K562 (cell line): ENCODE measurements at regions not wholly inside any gene's neighbourhood (a gene's known extent, or its start where the extent isn't known, plus 50 kb on each side); places are given as distances from the start of the nearest gene placed in this dataset.

Source experiments
- NR2C1 ChIP-seq, 2 experiments: fragments of 450-650 bp; IDR thresholded peaks; 2 replicates each; pipeline ENCODE4 v1.6.1; 2017; ENCODE audit warnings: mild to moderate bottlenecking in 2 of 2, antibody characterized with exemption in 1 of 2, inconsistent platforms in 1 of 2, missing compliant biosample characterization in 1 of 2, missing genetic modification characterization in 1 of 2
- TF ChIP-seq, protein P1 (sequence below): fragments of 200-600 bp; sonication (generic); IDR thresholded peaks from one replicate; pipeline ENCODE4 v1.6.1; 2012; ENCODE audit warnings: mild to moderate bottlenecking, low read depth, low read length, inconsistent platforms

DNA sequence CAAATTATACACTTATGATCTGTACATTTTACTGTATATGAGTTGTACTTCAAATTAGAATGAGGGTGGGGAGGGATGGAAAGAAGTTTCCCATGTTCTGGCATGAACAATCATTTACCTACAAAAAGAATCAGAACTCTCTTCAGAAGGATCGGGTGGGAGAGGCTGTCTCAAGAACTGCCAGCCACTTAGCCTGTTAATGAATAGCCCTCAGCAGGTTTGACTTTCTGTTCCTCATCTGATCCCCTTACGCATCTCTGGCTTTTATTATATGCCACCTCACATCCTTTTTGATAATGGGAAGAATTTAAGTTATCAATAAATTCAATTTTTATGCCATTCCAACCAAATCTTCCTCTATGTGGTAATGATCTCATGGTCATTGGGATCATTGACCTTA lies 168.3 kb upstream of the TGFBR2 start (continued):
- TF ChIP-seq, protein P1, sequence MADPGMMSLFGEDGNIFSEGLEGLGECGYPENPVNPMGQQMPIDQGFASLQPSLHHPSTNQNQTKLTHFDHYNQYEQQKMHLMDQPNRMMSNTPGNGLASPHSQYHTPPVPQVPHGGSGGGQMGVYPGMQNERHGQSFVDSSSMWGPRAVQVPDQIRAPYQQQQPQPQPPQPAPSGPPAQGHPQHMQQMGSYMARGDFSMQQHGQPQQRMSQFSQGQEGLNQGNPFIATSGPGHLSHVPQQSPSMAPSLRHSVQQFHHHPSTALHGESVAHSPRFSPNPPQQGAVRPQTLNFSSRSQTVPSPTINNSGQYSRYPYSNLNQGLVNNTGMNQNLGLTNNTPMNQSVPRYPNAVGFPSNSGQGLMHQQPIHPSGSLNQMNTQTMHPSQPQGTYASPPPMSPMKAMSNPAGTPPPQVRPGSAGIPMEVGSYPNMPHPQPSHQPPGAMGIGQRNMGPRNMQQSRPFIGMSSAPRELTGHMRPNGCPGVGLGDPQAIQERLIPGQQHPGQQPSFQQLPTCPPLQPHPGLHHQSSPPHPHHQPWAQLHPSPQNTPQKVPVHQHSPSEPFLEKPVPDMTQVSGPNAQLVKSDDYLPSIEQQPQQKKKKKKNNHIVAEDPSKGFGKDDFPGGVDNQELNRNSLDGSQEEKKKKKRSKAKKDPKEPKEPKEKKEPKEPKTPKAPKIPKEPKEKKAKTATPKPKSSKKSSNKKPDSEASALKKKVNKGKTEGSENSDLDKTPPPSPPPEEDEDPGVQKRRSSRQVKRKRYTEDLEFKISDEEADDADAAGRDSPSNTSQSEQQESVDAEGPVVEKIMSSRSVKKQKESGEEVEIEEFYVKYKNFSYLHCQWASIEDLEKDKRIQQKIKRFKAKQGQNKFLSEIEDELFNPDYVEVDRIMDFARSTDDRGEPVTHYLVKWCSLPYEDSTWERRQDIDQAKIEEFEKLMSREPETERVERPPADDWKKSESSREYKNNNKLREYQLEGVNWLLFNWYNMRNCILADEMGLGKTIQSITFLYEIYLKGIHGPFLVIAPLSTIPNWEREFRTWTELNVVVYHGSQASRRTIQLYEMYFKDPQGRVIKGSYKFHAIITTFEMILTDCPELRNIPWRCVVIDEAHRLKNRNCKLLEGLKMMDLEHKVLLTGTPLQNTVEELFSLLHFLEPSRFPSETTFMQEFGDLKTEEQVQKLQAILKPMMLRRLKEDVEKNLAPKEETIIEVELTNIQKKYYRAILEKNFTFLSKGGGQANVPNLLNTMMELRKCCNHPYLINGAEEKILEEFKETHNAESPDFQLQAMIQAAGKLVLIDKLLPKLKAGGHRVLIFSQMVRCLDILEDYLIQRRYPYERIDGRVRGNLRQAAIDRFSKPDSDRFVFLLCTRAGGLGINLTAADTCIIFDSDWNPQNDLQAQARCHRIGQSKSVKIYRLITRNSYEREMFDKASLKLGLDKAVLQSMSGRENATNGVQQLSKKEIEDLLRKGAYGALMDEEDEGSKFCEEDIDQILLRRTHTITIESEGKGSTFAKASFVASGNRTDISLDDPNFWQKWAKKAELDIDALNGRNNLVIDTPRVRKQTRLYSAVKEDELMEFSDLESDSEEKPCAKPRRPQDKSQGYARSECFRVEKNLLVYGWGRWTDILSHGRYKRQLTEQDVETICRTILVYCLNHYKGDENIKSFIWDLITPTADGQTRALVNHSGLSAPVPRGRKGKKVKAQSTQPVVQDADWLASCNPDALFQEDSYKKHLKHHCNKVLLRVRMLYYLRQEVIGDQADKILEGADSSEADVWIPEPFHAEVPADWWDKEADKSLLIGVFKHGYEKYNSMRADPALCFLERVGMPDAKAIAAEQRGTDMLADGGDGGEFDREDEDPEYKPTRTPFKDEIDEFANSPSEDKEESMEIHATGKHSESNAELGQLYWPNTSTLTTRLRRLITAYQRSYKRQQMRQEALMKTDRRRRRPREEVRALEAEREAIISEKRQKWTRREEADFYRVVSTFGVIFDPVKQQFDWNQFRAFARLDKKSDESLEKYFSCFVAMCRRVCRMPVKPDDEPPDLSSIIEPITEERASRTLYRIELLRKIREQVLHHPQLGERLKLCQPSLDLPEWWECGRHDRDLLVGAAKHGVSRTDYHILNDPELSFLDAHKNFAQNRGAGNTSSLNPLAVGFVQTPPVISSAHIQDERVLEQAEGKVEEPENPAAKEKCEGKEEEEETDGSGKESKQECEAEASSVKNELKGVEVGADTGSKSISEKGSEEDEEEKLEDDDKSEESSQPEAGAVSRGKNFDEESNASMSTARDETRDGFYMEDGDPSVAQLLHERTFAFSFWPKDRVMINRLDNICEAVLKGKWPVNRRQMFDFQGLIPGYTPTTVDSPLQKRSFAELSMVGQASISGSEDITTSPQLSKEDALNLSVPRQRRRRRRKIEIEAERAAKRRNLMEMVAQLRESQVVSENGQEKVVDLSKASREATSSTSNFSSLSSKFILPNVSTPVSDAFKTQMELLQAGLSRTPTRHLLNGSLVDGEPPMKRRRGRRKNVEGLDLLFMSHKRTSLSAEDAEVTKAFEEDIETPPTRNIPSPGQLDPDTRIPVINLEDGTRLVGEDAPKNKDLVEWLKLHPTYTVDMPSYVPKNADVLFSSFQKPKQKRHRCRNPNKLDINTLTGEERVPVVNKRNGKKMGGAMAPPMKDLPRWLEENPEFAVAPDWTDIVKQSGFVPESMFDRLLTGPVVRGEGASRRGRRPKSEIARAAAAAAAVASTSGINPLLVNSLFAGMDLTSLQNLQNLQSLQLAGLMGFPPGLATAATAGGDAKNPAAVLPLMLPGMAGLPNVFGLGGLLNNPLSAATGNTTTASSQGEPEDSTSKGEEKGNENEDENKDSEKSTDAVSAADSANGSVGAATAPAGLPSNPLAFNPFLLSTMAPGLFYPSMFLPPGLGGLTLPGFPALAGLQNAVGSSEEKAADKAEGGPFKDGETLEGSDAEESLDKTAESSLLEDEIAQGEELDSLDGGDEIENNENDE, result no peak
- TF ChIP-seq NR2C1 (IDR thresholded peaks at IDR 0.05) (no peak), NR2C1 (tag; IDR thresholded peaks at IDR 0.05) (no peak)
